H1 (cell line): ENCODE measurements at regions not wholly inside any gene's neighbourhood (a gene's known extent, or its start where the extent isn't known, plus 50 kb on each side); places are given as distances from the start of the nearest gene placed in this dataset.

Experiments
- CTCF ChIA-PET: fragments of 300-600 bp; sonication (Branson Sonifier 250); formaldehyde crosslinking; loops from one replicate; lab custom pipeline; 2021; ENCODE audit not compliant: partially characterized antibody; lab: Charles Lee
- POLR2A ChIA-PET: fragments of 300-600 bp; sonication (Branson Sonifier 250); formaldehyde crosslinking; loops from one replicate; lab custom pipeline; 2021; ENCODE audit warnings: inconsistent platforms; ENCODE audit not compliant: partially characterized antibody; lab: Charles Lee
- DNase-seq, 2 experiments: peaks; one replicate each; pipeline versions ENCODE4 v3.0.0 to v3.0.0-alpha.2; 2010 to 2022; ENCODE audit warnings: low spot score in 2 of 2, low read depth in 1 of 2, mixed read lengths in 1 of 2
- FAIRE-seq: peaks from 2 replicates; lab custom pipeline; 2011; peaks lifted over from hg19 to GRCh38; lab: Jason Lieb, UNC
- H2AFZ ChIP-seq: 2 replicates; pipeline ENCODE4 v1.8.1; 2012; ENCODE audit warnings: low read length, inconsistent platforms
- H2AK5ac ChIP-seq: 2 replicates; pipeline ENCODE4 v1.6.1; 2013; ENCODE audit warnings: low read depth, low read length
- H2BK120ac ChIP-seq: replicated peaks from 2 replicates; pipeline ENCODE3; 2013; ENCODE audit warnings: low read depth, low read length, inconsistent platforms
- H2BK12ac ChIP-seq: 2 replicates; pipeline ENCODE4 v1.6.1; 2013; ENCODE audit warnings: low read depth, low read length
- H2BK15ac ChIP-seq: 2 replicates; pipeline ENCODE4 v1.6.1; 2013; ENCODE audit warnings: low read length
- H2BK20ac ChIP-seq: 2 replicates; pipeline ENCODE4 v1.6.1; 2013; ENCODE audit warnings: low read length
- H2BK5ac ChIP-seq: 2 replicates; pipeline ENCODE4 v1.6.1; 2013; ENCODE audit warnings: low read depth, low read length
- H3K14ac ChIP-seq: 2 replicates; pipeline ENCODE4 v1.6.1; 2013; ENCODE audit warnings: inconsistent platforms; ENCODE audit not compliant: insufficient read length
- H3K18ac ChIP-seq: 2 replicates; pipeline ENCODE4 v1.6.1; 2013; ENCODE audit warnings: low read length; ENCODE audit errors: extremely low read depth
- H3K23ac ChIP-seq: 2 replicates; pipeline ENCODE4 v1.6.1; 2013; ENCODE audit warnings: inconsistent platforms; ENCODE audit not compliant: insufficient read length
- H3K23me2 ChIP-seq: 2 replicates; pipeline ENCODE4 v1.6.1; 2013; ENCODE audit warnings: low read depth, low read length
- H3K27ac ChIP-seq: 2 replicates; pipeline ENCODE4 v1.6.1; 2011; ENCODE audit warnings: low read depth, low read length, inconsistent platforms
- H3K27me3 ChIP-seq, 4 experiments: replicated peaks in 1 of 4; 1 replicate in 1 of 4; 2 replicates in 3 of 4; pipeline versions ENCODE4 v1.6.1 to v1.8.1; 2011 to 2013; ENCODE audit warnings: low read length in 3 of 4, mild to moderate bottlenecking in 3 of 4, inconsistent platforms in 2 of 4, mixed read lengths in 2 of 4, moderate library complexity in 1 of 4; ENCODE audit not compliant: control insufficient read depth in 3 of 4, insufficient read depth in 3 of 4; ENCODE audit errors: extremely low read depth in 1 of 4
- H3K36me3 ChIP-seq, 4 experiments: 2 replicates each; pipeline versions ENCODE4 v1.6.1 to v1.8.1; 2011 to 2013; ENCODE audit warnings: mild to moderate bottlenecking in 4 of 4, low read length in 3 of 4, moderate library complexity in 2 of 4, control low read depth in 1 of 4, inconsistent platforms in 1 of 4; ENCODE audit not compliant: insufficient read depth in 4 of 4, control insufficient read depth in 2 of 4
- H3K4ac ChIP-seq: replicated peaks from 2 replicates; pipeline ENCODE3; 2013; ENCODE audit warnings: low read length, low read depth, mixed read lengths, inconsistent platforms; ENCODE audit not compliant: insufficient read length
- H3K4me1 ChIP-seq, 4 experiments: replicated peaks in 1 of 4; 1 replicate in 1 of 4; 2 replicates in 3 of 4; pipeline versions ENCODE4 v1.6.1 to v1.8.1; 2011 to 2013; ENCODE audit warnings: low read length in 3 of 4, inconsistent platforms in 2 of 4, mixed read lengths in 1 of 4; ENCODE audit not compliant: insufficient read depth in 4 of 4, control insufficient read depth in 3 of 4
- H3K4me2 ChIP-seq, 2 experiments: 2 replicates each; pipeline versions ENCODE4 v1.6.1 to v1.8.1; 2011 to 2013; ENCODE audit warnings: low read depth in 2 of 2, low read length in 2 of 2, control low read depth in 1 of 2, inconsistent platforms in 1 of 2, mild to moderate bottlenecking in 1 of 2; ENCODE audit not compliant: insufficient read depth in 1 of 2
- H3K4me3 ChIP-seq, 4 experiments: fragments of 200-600, 300-600 bp in 1 of 4; sonication (generic), shearing (Covaris generic), sonication (Bioruptor Twin) in 1 of 4; 2 replicates each; pipeline versions ENCODE4 v1.5.1 to v1.8.1; 2011 to 2016; ENCODE audit warnings: low read length in 4 of 4, low read depth in 3 of 4, control low read depth in 2 of 4, inconsistent platforms in 2 of 4, mild to moderate bottlenecking in 2 of 4, mixed read lengths in 1 of 4, moderate library complexity in 1 of 4; ENCODE audit not compliant: insufficient read depth in 2 of 4; ENCODE audit errors: extremely low read depth in 1 of 4
- H3K56ac ChIP-seq: replicated peaks from 2 replicates; pipeline ENCODE3; 2013; ENCODE audit warnings: low read depth, mild to moderate bottlenecking, mixed read lengths, low read length, inconsistent platforms; ENCODE audit not compliant: insufficient read length
- H3K79me1 ChIP-seq: 2 replicates; pipeline ENCODE4 v1.6.1; 2013; ENCODE audit warnings: low read depth, low read length, control low read depth
- H3K79me2 ChIP-seq, 2 experiments: 2 replicates each; pipeline versions ENCODE4 v1.6.1 to v1.8.1; 2012 to 2013; ENCODE audit warnings: low read length in 2 of 2, mild to moderate bottlenecking in 2 of 2, inconsistent platforms in 1 of 2; ENCODE audit not compliant: insufficient read depth in 2 of 2, control insufficient read depth in 1 of 2
- H3K9ac ChIP-seq, 4 experiments: replicated peaks in 1 of 4; 1 replicate in 1 of 4; 2 replicates in 3 of 4; pipeline versions ENCODE4 v1.6.1 to v1.8.1; 2011 to 2013; ENCODE audit warnings: low read depth in 3 of 4, low read length in 3 of 4, control low read depth in 2 of 4, mild to moderate bottlenecking in 2 of 4, moderate library complexity in 2 of 4, inconsistent platforms in 1 of 4; ENCODE audit errors: extremely low read depth in 1 of 4
- H3K9me3 ChIP-seq, 2 experiments: 2 replicates each; pipeline versions ENCODE4 v1.6.1 to v1.8.1; 2012 to 2013; ENCODE audit warnings: mild to moderate bottlenecking in 2 of 2, moderate library complexity in 2 of 2, control low read depth in 1 of 2, inconsistent platforms in 1 of 2, low read depth in 1 of 2, low read length in 1 of 2, mixed read lengths in 1 of 2; ENCODE audit not compliant: insufficient read depth in 2 of 2
- H4K20me1 ChIP-seq, 2 experiments: replicated peaks in 1 of 2; 2 replicates each; pipeline versions ENCODE3 to v1.8.1; 2011 to 2013; ENCODE audit warnings: inconsistent platforms in 2 of 2, low read length in 2 of 2, mild to moderate bottlenecking in 1 of 2; ENCODE audit not compliant: insufficient read depth in 2 of 2, control insufficient read depth in 1 of 2
- H4K5ac ChIP-seq: 2 replicates; pipeline ENCODE4 v1.6.1; 2013; ENCODE audit warnings: low read length, low read depth, mixed read lengths, inconsistent platforms; ENCODE audit not compliant: insufficient read length
- H4K8ac ChIP-seq: 2 replicates; pipeline ENCODE4 v1.8.0; 2013; ENCODE audit warnings: mild to moderate bottlenecking, moderate library complexity, low read length, inconsistent platforms; ENCODE audit not compliant: insufficient read depth; ENCODE audit errors: extremely low read depth
- H4K91ac ChIP-seq: replicated peaks from 2 replicates; pipeline ENCODE3; 2013; ENCODE audit warnings: low read length, mixed read lengths, inconsistent platforms; ENCODE audit not compliant: insufficient read length
- JUND ChIP-seq: IDR thresholded peaks from 2 replicates; pipeline ENCODE4 v1.6.1; 2011; ENCODE audit warnings: mild to moderate bottlenecking, improper control_type of control experiment, low read length
- SRF ChIP-seq: IDR thresholded peaks from 2 replicates; pipeline ENCODE4 v1.6.1; 2011; ENCODE audit warnings: mild to moderate bottlenecking, low read depth, low read length, moderate library complexity
- TAF1 ChIP-seq: IDR thresholded peaks from 2 replicates; pipeline ENCODE4 v1.6.1; 2011; ENCODE audit warnings: mild to moderate bottlenecking, low read depth, low read length
- WGBS, 2 experiments: shearing (Covaris generic) in 1 of 2; methylation state at CpG; one replicate each; pipeline versions ENCODE4 v1.1.6 to v1.1.7; 2013 to 2015; ENCODE audit warnings: low lambda C conversion rate in 2 of 2, mixed read lengths in 2 of 2, inconsistent platforms in 1 of 2, low coverage in 1 of 2, missing lambda C conversion rate in 1 of 2; ENCODE audit not compliant: insufficient replicate concordance in 2 of 2, insufficient coverage in 1 of 2, insufficient read length in 1 of 2; ENCODE audit errors: extremely low coverage in 1 of 2, missing lambda C conversion rate in 1 of 2; 5-methylcytosine and 5-hydroxymethylcytosine counted together

GRCh38 chr22:48734359-48734758 lies 1093.3 kb downstream of the BRD1 start:
- H3K9ac ChIP-seq = no peak overlapping the region
- H4K5ac ChIP-seq = no peak overlapping the region
- no peak overlapping the region for H3K4ac ChIP-seq
- no peaks in the 10 kb centered on the region for H4K20me1 ChIP-seq
- H2BK20ac ChIP-seq = no peak overlapping the region
- no peak overlapping the region for H2BK12ac ChIP-seq
- ChIA-PET POLR2A (no interaction called here), CTCF (interaction anchor here (0.7 kb wide), 1 partner anchor 49 kb away, joined by 4 read pairs; no protein-coding TSS in a partner anchor)
- H2AFZ ChIP-seq = no peak overlapping the region
- no peaks in the 10 kb centered on the region for H3K27me3 ChIP-seq
- H3K9me3 ChIP-seq = no peaks in the 10 kb centered on the region
- no peak overlapping the region for H2AK5ac ChIP-seq
- H3K18ac ChIP-seq = no peak overlapping the region
- no peaks in the 10 kb centered on the region for H3K36me3 ChIP-seq
- WGBS, 2 experiments = 92% methylated on average over 10 of the region's 10 CpGs; no CpG with 5 or more reads in 1 of the 2 experiments
- no peak overlapping the region for H2BK15ac ChIP-seq
- H2BK5ac ChIP-seq = no peak overlapping the region
- no peak overlapping the region for H3K23ac ChIP-seq
- H3K23me2 ChIP-seq = no peaks in the 10 kb centered on the region
- no peak overlapping the region for H4K91ac ChIP-seq
- H3K27ac ChIP-seq = no peak overlapping the region
- H3K4me3 ChIP-seq = no peak overlapping the region
- H4K8ac ChIP-seq = no peak overlapping the region
- H2BK120ac ChIP-seq = no peak overlapping the region
- H3K14ac ChIP-seq = no peak overlapping the region
- H3K79me2 ChIP-seq = no peaks in the 10 kb centered on the region
- DNase-seq (no peak), FAIRE-seq (no peak)
- H3K56ac ChIP-seq = no peak overlapping the region
- H3K79me1 ChIP-seq = no peaks in the 10 kb centered on the region; the same call in 1 of the 2 replicates
- H3K4me2 ChIP-seq = no peak overlapping the region
- no peaks in the 10 kb centered on the region for H3K4me1 ChIP-seq
- no peak for TF ChIP-seq TAF1
- TF ChIP-seq JUND = no peak
- no peak for TF ChIP-seq SRF
